IMR-90 (cell line): ENCODE measurements at regions not wholly inside any gene's neighbourhood (a gene's known extent, or its start where the extent isn't known, plus 50 kb on each side); places are given as distances from the start of the nearest gene placed in this dataset.

Experiments used
- ATAC-seq: fragments of 200-7000 bp; cut with Tn5 transposase; 2 replicates; pipeline ENCODE4 v1.9.1; 2020; ENCODE audit warnings: low read depth, mild to moderate bottlenecking, moderate library complexity
- BruUV-seq: library from RNA; stranded (reverse); fragments of 400-500 nt; replicated peaks from 2 replicates; lab custom pipeline; 2021; lab: Mats Ljungman, UMichigan
- CTCF ChIA-PET: fragments of 300-600 bp; formaldehyde crosslinking; extraction: SDS; loops from one replicate; lab custom pipeline; 2021; ENCODE audit warnings: antibody characterized with exemption; lab: Yijun Ruan, JAX
- POLR2A ChIA-PET: fragments of 300-600 bp; sonication (Branson Sonifier 250); formaldehyde crosslinking; loops from one replicate; lab custom pipeline; 2022; ENCODE audit warnings: antibody characterized with exemption; ENCODE audit not compliant: unreplicated experiment; lab: Charles Lee
- DNase-seq: peaks from one replicate; pipeline ENCODE4 v3.0.0; 2013
- H2AFZ ChIP-seq: replicated peaks from 2 replicates; pipeline ENCODE3; 2013; ENCODE audit warnings: low read length, mild to moderate bottlenecking; ENCODE audit not compliant: poor library complexity
- H2AK5ac ChIP-seq: 2 replicates; pipeline ENCODE4 v1.6.1; 2013; ENCODE audit warnings: low read depth, low read length, inconsistent platforms
- H2AK9ac ChIP-seq: replicated peaks from 2 replicates; pipeline ENCODE3; 2013; ENCODE audit warnings: mild to moderate bottlenecking, low read depth, low read length, moderate library complexity; ENCODE audit not compliant: poor library complexity
- H2BK120ac ChIP-seq: 2 replicates; pipeline ENCODE4 v1.6.1; 2013; ENCODE audit warnings: low read depth, low read length, inconsistent platforms
- H2BK15ac ChIP-seq: 3 replicates; pipeline ENCODE4 v1.6.1; 2013; ENCODE audit warnings: low read depth, low read length, inconsistent platforms
- H2BK20ac ChIP-seq: 2 replicates; pipeline ENCODE4 v1.6.1; 2013; ENCODE audit warnings: low read depth, mild to moderate bottlenecking, inconsistent platforms, low read length, moderate library complexity
- H2BK5ac ChIP-seq: 2 replicates; pipeline ENCODE4 v1.6.1; 2013; ENCODE audit warnings: mild to moderate bottlenecking, low read depth, low read length, inconsistent platforms; ENCODE audit not compliant: poor library complexity, severe bottlenecking
- H3K14ac ChIP-seq: replicated peaks from 2 replicates; pipeline ENCODE4 v1.6.1; 2013; ENCODE audit warnings: low read depth, low read length, inconsistent platforms
- H3K18ac ChIP-seq: 2 replicates; pipeline ENCODE4 v1.6.1; 2013; ENCODE audit warnings: low read depth, low read length, control low read depth
- H3K23ac ChIP-seq: 2 replicates; pipeline ENCODE4 v1.6.1; 2013; ENCODE audit warnings: low read depth, low read length, inconsistent platforms
- H3K27ac ChIP-seq: 2 replicates; pipeline ENCODE4 v1.5.1; 2013; ENCODE audit warnings: mild to moderate bottlenecking, control low read depth, low read length; ENCODE audit not compliant: insufficient read depth
- H3K27me3 ChIP-seq: 2 replicates; pipeline ENCODE4 v1.6.1; 2013; ENCODE audit warnings: low read length; ENCODE audit not compliant: control insufficient read depth, insufficient read depth
- H3K36me3 ChIP-seq: 2 replicates; pipeline ENCODE4 v1.6.1; 2013; ENCODE audit warnings: low read length, mixed read lengths; ENCODE audit not compliant: control insufficient read depth, insufficient read depth
- H3K4ac ChIP-seq: 2 replicates; pipeline ENCODE4 v1.6.1; 2013; ENCODE audit warnings: low read depth, low read length, inconsistent platforms
- H3K4me1 ChIP-seq: 2 replicates; pipeline ENCODE4 v1.6.1; 2013; ENCODE audit warnings: low read length, mixed read lengths; ENCODE audit not compliant: control insufficient read depth, insufficient read depth
- H3K4me2 ChIP-seq: 2 replicates; pipeline ENCODE4 v1.6.1; 2013; ENCODE audit warnings: low read depth, mild to moderate bottlenecking, control low read depth, low read length, moderate library complexity
- H3K4me3 ChIP-seq: 2 replicates; pipeline ENCODE4 v1.5.1; 2013; ENCODE audit warnings: low read depth, mild to moderate bottlenecking, control low read depth, low read length, moderate library complexity; ENCODE audit not compliant: insufficient read depth
- H3K56ac ChIP-seq: 2 replicates; pipeline ENCODE4 v1.6.1; 2013; ENCODE audit warnings: low read length, inconsistent platforms; ENCODE audit not compliant: insufficient read depth; ENCODE audit errors: extremely low read depth
- H3K79me1 ChIP-seq, 2 experiments: 2 replicates each; pipeline ENCODE4 v1.6.1; 2013; ENCODE audit warnings: low read length in 2 of 2, inconsistent platforms in 1 of 2, low read depth in 1 of 2
- H3K9ac ChIP-seq: 2 replicates; pipeline ENCODE4 v1.6.1; 2013; ENCODE audit warnings: low read depth, low read length, control low read depth
- H3K9me1 ChIP-seq: 2 replicates; pipeline ENCODE4 v1.6.1; 2013; ENCODE audit warnings: low read length, inconsistent platforms; ENCODE audit not compliant: insufficient read depth
- H3K9me3 ChIP-seq: 2 replicates; pipeline ENCODE4 v1.6.1; 2013; ENCODE audit warnings: low read length; ENCODE audit not compliant: control insufficient read depth, insufficient read depth
- H4K20me1 ChIP-seq: 2 replicates; pipeline ENCODE4 v1.6.1; 2013; ENCODE audit warnings: low read length, inconsistent platforms; ENCODE audit not compliant: insufficient read depth
- H4K5ac ChIP-seq: 2 replicates; pipeline ENCODE4 v1.6.1; 2013; ENCODE audit warnings: mild to moderate bottlenecking, low read depth, low read length, control low read depth
- H4K8ac ChIP-seq, 2 experiments: 2 replicates each; pipeline ENCODE4 v1.6.1; 2013; ENCODE audit warnings: low read depth in 2 of 2, low read length in 2 of 2, control low read depth in 1 of 2, inconsistent platforms in 1 of 2
- H4K91ac ChIP-seq: 2 replicates; pipeline ENCODE4 v1.6.1; 2013; ENCODE audit warnings: low read depth, low read length, inconsistent platforms; ENCODE audit not compliant: insufficient read depth
- BHLHE40 ChIP-seq: fragments of 150-350 bp; IDR thresholded peaks from 2 replicates; pipeline ENCODE4 v1.6.1; 2016; ENCODE audit warnings: mild to moderate bottlenecking, low read depth, low read length
- CEBPB ChIP-seq: IDR thresholded peaks from 2 replicates; pipeline ENCODE4 v1.6.1; 2012; ENCODE audit warnings: low read depth, low read length, improper control_type of control experiment
- WGBS, 2 experiments: methylation state at CpG; one replicate each; pipeline versions ENCODE4 v1.1.5 to v1.1.7; 2013; ENCODE audit warnings: missing lambda C conversion rate in 2 of 2; ENCODE audit not compliant: insufficient read length in 1 of 2; ENCODE audit errors: extremely low coverage in 2 of 2; 5-methylcytosine and 5-hydroxymethylcytosine counted together
- dilution Hi-C: fragments of 300-500 bp; cut with HindIII; formaldehyde crosslinking; loops from one replicate; pipeline ENCODE4 v1.14.3; 2018; ENCODE audit warnings: low sequenced_read_pairs; ENCODE audit not compliant: unreplicated experiment
- in situ Hi-C: fragments of 300-500 bp; cut with MboI; formaldehyde crosslinking; loops from 3 replicates; pipeline ENCODE4 v1.14.3; 2019; ENCODE audit warnings: low sequenced_read_pairs, inconsistent platforms, mixed read lengths
- intact Hi-C: fragments of 100-400 bp; cut with micrococcal nuclease; formaldehyde crosslinking; loops from 2 replicates; pipeline ENCODE4 v1.10.0; 2022
- TF ChIP-seq, protein P1 (sequence below): conservative IDR thresholded peaks from 2 replicates; pipeline ENCODE4 v1.5.1; 2012; ENCODE audit warnings: mild to moderate bottlenecking, low read depth, low read length, improper control_type of control experiment

GRCh38 chr1:219342836-219343235 is 169.2 kb downstream of the LYPLAL1 start:
- Histone ChIP-seq H2BK120ac (no peak overlapping the region), H2BK5ac (no peak overlapping the region), H3K4ac (no peak overlapping the region), H3K9me1 (no peaks in the 10 kb centered on the region), H2AK9ac (no peak overlapping the region), H4K91ac (no peak overlapping the region), H4K8ac (no peak overlapping the region), H2BK20ac (no peak overlapping the region), H4K20me1 (no peaks in the 10 kb centered on the region), H3K18ac (no peak overlapping the region), H3K36me3 (no peaks in the 10 kb centered on the region), H3K27ac (no peak overlapping the region), H3K23ac (no peak overlapping the region), H3K4me1 (peaks cover 10% of the 10 kb centered on the region), H3K9me3 (peaks cover 12% of the 10 kb centered on the region), H3K56ac (no peak overlapping the region), H4K5ac (no peak overlapping the region), H3K4me3 (no peak overlapping the region), H2AFZ (no peak overlapping the region), H3K9ac (no peak overlapping the region), H3K27me3 (no peaks in the 10 kb centered on the region), H3K14ac (no peak overlapping the region), H3K79me1 (no peaks in the 10 kb centered on the region), H2BK15ac (no peak overlapping the region), H3K4me2 (no peak overlapping the region), H2AK5ac (no peak overlapping the region)
- BruUV-seq: no TSS peak
- ATAC-seq: no peak
- DNase-seq: no peak
- TF ChIP-seq BHLHE40: no peak
- TF ChIP-seq, protein P1, sequence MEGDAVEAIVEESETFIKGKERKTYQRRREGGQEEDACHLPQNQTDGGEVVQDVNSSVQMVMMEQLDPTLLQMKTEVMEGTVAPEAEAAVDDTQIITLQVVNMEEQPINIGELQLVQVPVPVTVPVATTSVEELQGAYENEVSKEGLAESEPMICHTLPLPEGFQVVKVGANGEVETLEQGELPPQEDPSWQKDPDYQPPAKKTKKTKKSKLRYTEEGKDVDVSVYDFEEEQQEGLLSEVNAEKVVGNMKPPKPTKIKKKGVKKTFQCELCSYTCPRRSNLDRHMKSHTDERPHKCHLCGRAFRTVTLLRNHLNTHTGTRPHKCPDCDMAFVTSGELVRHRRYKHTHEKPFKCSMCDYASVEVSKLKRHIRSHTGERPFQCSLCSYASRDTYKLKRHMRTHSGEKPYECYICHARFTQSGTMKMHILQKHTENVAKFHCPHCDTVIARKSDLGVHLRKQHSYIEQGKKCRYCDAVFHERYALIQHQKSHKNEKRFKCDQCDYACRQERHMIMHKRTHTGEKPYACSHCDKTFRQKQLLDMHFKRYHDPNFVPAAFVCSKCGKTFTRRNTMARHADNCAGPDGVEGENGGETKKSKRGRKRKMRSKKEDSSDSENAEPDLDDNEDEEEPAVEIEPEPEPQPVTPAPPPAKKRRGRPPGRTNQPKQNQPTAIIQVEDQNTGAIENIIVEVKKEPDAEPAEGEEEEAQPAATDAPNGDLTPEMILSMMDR: no peak
- TF ChIP-seq CEBPB: peak; percentile 36; the same call in 1 of the 2 replicates
- CTCF ChIA-PET: no interaction called here
- POLR2A ChIA-PET: interaction anchor here (0.6 kb wide), 1 partner anchor 431 kb away, joined by 3 read pairs; no protein-coding TSS in a partner anchor
- WGBS, 2 experiments: no CpG with 5 or more reads among the region's 4 CpGs
- intact Hi-C loops (no loop called here), in situ Hi-C loops (no loop called here), dilution Hi-C loops (no loop called here)
